Neural progenitor cell (in vitro differentiated cells): ENCODE measurements at regions not wholly inside any gene's neighbourhood (a gene's known extent, or its start where the extent isn't known, plus 50 kb on each side); places are given as distances from the start of the nearest gene placed in this dataset.

Source experiments
- EZH2 ChIP-seq: fragments of 200-600 bp; sonication (generic); IDR thresholded peaks from 2 replicates; pipeline ENCODE4 v1.6.1; 2017; ENCODE audit warnings: antibody characterized with exemption, mild to moderate bottlenecking, moderate library complexity
- EZH2phosphoT487 ChIP-seq: fragments of 200-600 bp; sonication (generic); IDR thresholded peaks from 2 replicates; pipeline ENCODE4 v1.6.1; 2017; ENCODE audit warnings: antibody characterized with exemption
- TF ChIP-seq, protein P1 (sequence below): fragments of 200-600 bp; sonication (generic); IDR thresholded peaks from 2 replicates; pipeline ENCODE4 v1.5.1; 2017; ENCODE audit warnings: antibody characterized with exemption, mild to moderate bottlenecking

DNA sequence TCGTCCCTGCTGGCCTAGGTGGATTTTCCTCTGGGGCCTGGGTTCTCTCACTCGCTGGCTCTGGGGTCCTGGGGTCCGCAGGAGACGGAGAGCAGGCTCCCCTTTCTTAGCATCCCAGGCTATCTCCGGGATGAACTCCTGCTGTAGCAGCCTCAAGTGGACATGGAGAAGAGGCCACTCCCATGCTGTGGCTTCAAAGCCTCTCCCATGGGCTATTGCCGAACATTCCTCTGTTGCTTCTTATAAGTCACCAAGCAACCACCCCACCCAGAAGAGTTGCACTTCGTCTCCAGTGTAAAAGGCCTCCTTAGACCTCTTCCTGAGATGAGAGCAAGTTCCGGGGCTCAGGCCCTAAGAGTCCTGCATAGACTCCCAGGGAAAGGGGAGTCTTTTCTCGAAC is 124.0 kb upstream of the RCN1 start:
- TF ChIP-seq, protein P1, sequence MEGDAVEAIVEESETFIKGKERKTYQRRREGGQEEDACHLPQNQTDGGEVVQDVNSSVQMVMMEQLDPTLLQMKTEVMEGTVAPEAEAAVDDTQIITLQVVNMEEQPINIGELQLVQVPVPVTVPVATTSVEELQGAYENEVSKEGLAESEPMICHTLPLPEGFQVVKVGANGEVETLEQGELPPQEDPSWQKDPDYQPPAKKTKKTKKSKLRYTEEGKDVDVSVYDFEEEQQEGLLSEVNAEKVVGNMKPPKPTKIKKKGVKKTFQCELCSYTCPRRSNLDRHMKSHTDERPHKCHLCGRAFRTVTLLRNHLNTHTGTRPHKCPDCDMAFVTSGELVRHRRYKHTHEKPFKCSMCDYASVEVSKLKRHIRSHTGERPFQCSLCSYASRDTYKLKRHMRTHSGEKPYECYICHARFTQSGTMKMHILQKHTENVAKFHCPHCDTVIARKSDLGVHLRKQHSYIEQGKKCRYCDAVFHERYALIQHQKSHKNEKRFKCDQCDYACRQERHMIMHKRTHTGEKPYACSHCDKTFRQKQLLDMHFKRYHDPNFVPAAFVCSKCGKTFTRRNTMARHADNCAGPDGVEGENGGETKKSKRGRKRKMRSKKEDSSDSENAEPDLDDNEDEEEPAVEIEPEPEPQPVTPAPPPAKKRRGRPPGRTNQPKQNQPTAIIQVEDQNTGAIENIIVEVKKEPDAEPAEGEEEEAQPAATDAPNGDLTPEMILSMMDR, result no peak
- TF ChIP-seq EZH2phosphoT487 (no peak), EZH2 (no peak)
